Panc1 (cell line): ENCODE measurements at regions not wholly inside any gene's neighbourhood (a gene's known extent, or its start where the extent isn't known, plus 50 kb on each side); places are given as distances from the start of the nearest gene placed in this dataset.

Source experiments
- POLR2AphosphoS5 ChIP-seq: IDR thresholded peaks from 2 replicates; pipeline ENCODE4 v1.6.1; 2012; ENCODE audit warnings: mild to moderate bottlenecking, low read depth, low read length, moderate library complexity
- TF ChIP-seq, protein P1 (sequence below): fragments of 450-650 bp; IDR thresholded peaks from 2 replicates; pipeline ENCODE4 v1.5.1; 2017; ENCODE audit warnings: mild to moderate bottlenecking

DNA sequence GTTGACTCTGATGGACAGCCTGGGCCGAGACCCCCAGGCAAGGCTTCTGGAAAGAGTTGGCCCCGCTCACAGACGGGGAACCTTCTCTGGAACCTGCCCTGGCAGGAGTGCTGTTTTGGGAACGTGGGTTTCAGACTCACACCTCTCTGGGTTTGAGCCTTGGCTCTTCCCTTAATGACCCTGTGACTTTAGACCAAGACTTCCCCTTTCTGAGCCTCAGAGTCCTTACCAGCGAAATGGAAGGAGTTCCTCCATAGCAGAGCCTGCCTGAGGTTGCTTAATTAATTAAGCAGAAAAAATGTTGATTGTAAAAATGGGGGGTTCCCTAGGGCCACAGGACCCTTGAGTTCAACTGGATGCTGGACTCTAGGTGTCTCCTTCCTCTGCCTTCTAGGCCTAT, 408.2 kb downstream of the SEC14L1 start:
- TF ChIP-seq, protein P1, sequence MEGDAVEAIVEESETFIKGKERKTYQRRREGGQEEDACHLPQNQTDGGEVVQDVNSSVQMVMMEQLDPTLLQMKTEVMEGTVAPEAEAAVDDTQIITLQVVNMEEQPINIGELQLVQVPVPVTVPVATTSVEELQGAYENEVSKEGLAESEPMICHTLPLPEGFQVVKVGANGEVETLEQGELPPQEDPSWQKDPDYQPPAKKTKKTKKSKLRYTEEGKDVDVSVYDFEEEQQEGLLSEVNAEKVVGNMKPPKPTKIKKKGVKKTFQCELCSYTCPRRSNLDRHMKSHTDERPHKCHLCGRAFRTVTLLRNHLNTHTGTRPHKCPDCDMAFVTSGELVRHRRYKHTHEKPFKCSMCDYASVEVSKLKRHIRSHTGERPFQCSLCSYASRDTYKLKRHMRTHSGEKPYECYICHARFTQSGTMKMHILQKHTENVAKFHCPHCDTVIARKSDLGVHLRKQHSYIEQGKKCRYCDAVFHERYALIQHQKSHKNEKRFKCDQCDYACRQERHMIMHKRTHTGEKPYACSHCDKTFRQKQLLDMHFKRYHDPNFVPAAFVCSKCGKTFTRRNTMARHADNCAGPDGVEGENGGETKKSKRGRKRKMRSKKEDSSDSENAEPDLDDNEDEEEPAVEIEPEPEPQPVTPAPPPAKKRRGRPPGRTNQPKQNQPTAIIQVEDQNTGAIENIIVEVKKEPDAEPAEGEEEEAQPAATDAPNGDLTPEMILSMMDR = no peak
- no peak for TF ChIP-seq POLR2AphosphoS5
